ENCODE measurements at regions not wholly inside any gene's neighbourhood (a gene's known extent, or its start where the extent isn't known, plus 50 kb on each side); places are given as distances from the start of the nearest gene placed in this dataset.

- DNase-seq (ENCODE audit: low read depth): peak; percentile 93
These were observed 687.9 kb upstream of the CITED2 start for GRCh38 chr6:140062043-140063020.

GRCh38 chr6:140061110-140062042 is 686.9 kb upstream of the CITED2 start:
- no peak for DNase-seq (ENCODE audit: low read depth)

GRCh38 chr6:140059947-140060346 is 685.5 kb upstream of the CITED2 start:
- no peak for DNase-seq (ENCODE audit: low read depth)

- DNase-seq (ENCODE audit: low read depth): no peak
These were observed 684.4 kb upstream of the CITED2 start for GRCh38 chr6:140058863-140059262.

- peak; percentile 45 for DNase-seq (ENCODE audit: low read depth)
These were observed 678.6 kb upstream of the CITED2 start for GRCh38 chr6:140052736-140053729.

GRCh38 chr6:140051521-140052512 is 677.4 kb upstream of the CITED2 start:
- DNase-seq (ENCODE audit: low read depth): peak; percentile 91

GRCh38 chr6:140050101-140050995 is 675.9 kb upstream of the CITED2 start:
- DNase-seq (ENCODE audit: low read depth): no peak

- no peak for DNase-seq (ENCODE audit: low read depth)
These were observed 674.8 kb upstream of the CITED2 start for GRCh38 chr6:140049251-140049650.

GRCh38 chr6:140048202-140048790 is 673.8 kb upstream of the CITED2 start:
- DNase-seq (ENCODE audit: low read depth): no peak

GRCh38 chr6:140047321-140047720 is 672.9 kb upstream of the CITED2 start:
- no peak for DNase-seq (ENCODE audit: low read depth)

- no peak for DNase-seq (ENCODE audit: low read depth)
These were observed 671.7 kb upstream of the CITED2 start for GRCh38 chr6:140046016-140046632.

GRCh38 chr6:140045116-140045515 is 670.7 kb upstream of the CITED2 start:
- no peak for DNase-seq (ENCODE audit: low read depth)

GRCh38 chr6:140044626-140045025 is 670.2 kb upstream of the CITED2 start:
- DNase-seq (ENCODE audit: low read depth): no peak

GRCh38 chr6:140043762-140044378 is 669.4 kb upstream of the CITED2 start:
- DNase-seq (ENCODE audit: low read depth): no peak

- peak; percentile 67 for DNase-seq (ENCODE audit: low read depth)
These were observed 668.9 kb upstream of the CITED2 start for GRCh38 chr6:140043357-140043756.

GRCh38 chr6:140041571-140042332 is 667.3 kb upstream of the CITED2 start:
- no peak for DNase-seq (ENCODE audit: low read depth)

GRCh38 chr6:140041056-140041455 is 666.6 kb upstream of the CITED2 start:
- no peak for DNase-seq (ENCODE audit: low read depth)
